ENCODE measurements at regions not wholly inside any gene's neighbourhood (a gene's known extent, or its start where the extent isn't known, plus 50 kb on each side); places are given as distances from the start of the nearest gene placed in this dataset.

- TF ChIP-seq ZNF18 (CRISPR knock-in tag; IDR thresholded peaks at IDR 0.05; ENCODE audit: insufficient replicate concordance) (no peak), HOXA5 (CRISPR knock-in tag; IDR thresholded peaks at IDR 0.05) (no peak), ZNF644 (CRISPR knock-in tag; IDR thresholded peaks at IDR 0.05; ENCODE audit: low read depth) (no peak)
- TF ChIP-seq, protein P1, sequence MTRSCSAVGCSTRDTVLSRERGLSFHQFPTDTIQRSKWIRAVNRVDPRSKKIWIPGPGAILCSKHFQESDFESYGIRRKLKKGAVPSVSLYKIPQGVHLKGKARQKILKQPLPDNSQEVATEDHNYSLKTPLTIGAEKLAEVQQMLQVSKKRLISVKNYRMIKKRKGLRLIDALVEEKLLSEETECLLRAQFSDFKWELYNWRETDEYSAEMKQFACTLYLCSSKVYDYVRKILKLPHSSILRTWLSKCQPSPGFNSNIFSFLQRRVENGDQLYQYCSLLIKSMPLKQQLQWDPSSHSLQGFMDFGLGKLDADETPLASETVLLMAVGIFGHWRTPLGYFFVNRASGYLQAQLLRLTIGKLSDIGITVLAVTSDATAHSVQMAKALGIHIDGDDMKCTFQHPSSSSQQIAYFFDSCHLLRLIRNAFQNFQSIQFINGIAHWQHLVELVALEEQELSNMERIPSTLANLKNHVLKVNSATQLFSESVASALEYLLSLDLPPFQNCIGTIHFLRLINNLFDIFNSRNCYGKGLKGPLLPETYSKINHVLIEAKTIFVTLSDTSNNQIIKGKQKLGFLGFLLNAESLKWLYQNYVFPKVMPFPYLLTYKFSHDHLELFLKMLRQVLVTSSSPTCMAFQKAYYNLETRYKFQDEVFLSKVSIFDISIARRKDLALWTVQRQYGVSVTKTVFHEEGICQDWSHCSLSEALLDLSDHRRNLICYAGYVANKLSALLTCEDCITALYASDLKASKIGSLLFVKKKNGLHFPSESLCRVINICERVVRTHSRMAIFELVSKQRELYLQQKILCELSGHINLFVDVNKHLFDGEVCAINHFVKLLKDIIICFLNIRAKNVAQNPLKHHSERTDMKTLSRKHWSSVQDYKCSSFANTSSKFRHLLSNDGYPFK (CRISPR knock-in tag; IDR thresholded peaks at IDR 0.05; ENCODE audit: borderline replicate concordance): no peak
- TF ChIP-seq, protein P2, sequence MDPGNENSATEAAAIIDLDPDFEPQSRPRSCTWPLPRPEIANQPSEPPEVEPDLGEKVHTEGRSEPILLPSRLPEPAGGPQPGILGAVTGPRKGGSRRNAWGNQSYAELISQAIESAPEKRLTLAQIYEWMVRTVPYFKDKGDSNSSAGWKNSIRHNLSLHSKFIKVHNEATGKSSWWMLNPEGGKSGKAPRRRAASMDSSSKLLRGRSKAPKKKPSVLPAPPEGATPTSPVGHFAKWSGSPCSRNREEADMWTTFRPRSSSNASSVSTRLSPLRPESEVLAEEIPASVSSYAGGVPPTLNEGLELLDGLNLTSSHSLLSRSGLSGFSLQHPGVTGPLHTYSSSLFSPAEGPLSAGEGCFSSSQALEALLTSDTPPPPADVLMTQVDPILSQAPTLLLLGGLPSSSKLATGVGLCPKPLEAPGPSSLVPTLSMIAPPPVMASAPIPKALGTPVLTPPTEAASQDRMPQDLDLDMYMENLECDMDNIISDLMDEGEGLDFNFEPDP (CRISPR knock-in tag; conservative IDR thresholded peaks at IDR 0.05): no peak
Measured at GRCh38 chr7:108684629-108685028, 115.0 kb downstream of the DNAJB9 start.
